Caco-2 (cell line): ENCODE measurements at regions not wholly inside any gene's neighbourhood (a gene's known extent, or its start where the extent isn't known, plus 50 kb on each side); places are given as distances from the start of the nearest gene placed in this dataset.

Experiments
- BruUV-seq: library from RNA; stranded (reverse); fragments of 400-500 nt; replicated peaks from 2 replicates; lab custom pipeline; 2021; lab: Mats Ljungman, UMichigan
- CTCF ChIA-PET: fragments of 300-600 bp; sonication (Branson Sonifier 250); formaldehyde crosslinking; loops from one replicate; lab custom pipeline; 2022; ENCODE audit warnings: antibody characterized with exemption; lab: Charles Lee
- POLR2A ChIA-PET: fragments of 300-600 bp; sonication (Branson Sonifier 250); formaldehyde crosslinking; loops from one replicate; lab custom pipeline; 2022; ENCODE audit warnings: antibody characterized with exemption; lab: Charles Lee
- DNase-seq, 2 experiments: peaks; one replicate each; pipeline versions ENCODE4 v3.0.0 to v3.0.0-alpha.2; 2020 to 2022
- H3K27me3 ChIP-seq: replicated peaks from 2 replicates; pipeline ENCODE4 v1.6.0; 2011; ENCODE audit warnings: low read length; ENCODE audit not compliant: control insufficient read depth, insufficient read depth
- H3K36me3 ChIP-seq: 2 replicates; pipeline ENCODE4 v1.5.1; 2011; ENCODE audit warnings: low read length; ENCODE audit not compliant: control insufficient read depth, insufficient read depth
- H3K4me1 ChIP-seq: fragments of 250-450 bp; sonication (Bioruptor Pico); 2 replicates; pipeline ENCODE4 v1.5.1; 2020; ENCODE audit warnings: mild to moderate bottlenecking
- H3K4me3 ChIP-seq: 2 replicates; pipeline ENCODE4 v1.5.1; 2011; ENCODE audit warnings: low read depth, mild to moderate bottlenecking, control low read depth, low read length
- H3K9me3 ChIP-seq: fragments of 250-450 bp; sonication (Bioruptor Pico); 2 replicates; pipeline ENCODE4 v1.5.1; 2020; ENCODE audit warnings: mild to moderate bottlenecking, moderate library complexity
- H3K27ac Mint-ChIP-seq: one replicate; pipeline ENCODE4 v1.8.0; 2022; ENCODE audit warnings: mixed read lengths; ENCODE audit not compliant: unreplicated experiment
- H3K27me3 Mint-ChIP-seq: one replicate; pipeline ENCODE4 v1.8.0; 2022; ENCODE audit warnings: mixed read lengths; ENCODE audit not compliant: insufficient read depth, unreplicated experiment
- H3K36me3 Mint-ChIP-seq: one replicate; pipeline ENCODE4 v1.8.0; 2022; ENCODE audit warnings: mild to moderate bottlenecking, mixed read lengths; ENCODE audit not compliant: insufficient read depth, unreplicated experiment
- H3K4me1 Mint-ChIP-seq: one replicate; pipeline ENCODE4 v1.8.0; 2022; ENCODE audit warnings: low read depth, mixed read lengths; ENCODE audit not compliant: unreplicated experiment
- H3K4me3 Mint-ChIP-seq: one replicate; pipeline ENCODE4 v1.8.0; 2022; ENCODE audit warnings: mild to moderate bottlenecking, moderate library complexity, mixed read lengths; ENCODE audit not compliant: unreplicated experiment
- H3K9me3 Mint-ChIP-seq: one replicate; pipeline ENCODE4 v1.8.0; 2022; ENCODE audit warnings: mixed read lengths; ENCODE audit not compliant: unreplicated experiment
- CTCF ChIP-seq, 2 experiments: fragments of 200-600 bp in 1 of 2; IDR thresholded peaks; 1 replicate in 1 of 2; 2 replicates in 1 of 2; pipeline versions ENCODE4 v1.5.1 to v1.8.0; 2011 to 2022; ENCODE audit warnings: antibody characterized with exemption in 1 of 2, control low read depth in 1 of 2, inconsistent platforms in 1 of 2, low read depth in 1 of 2, low read length in 1 of 2, mild to moderate bottlenecking in 1 of 2, moderate library complexity in 1 of 2; ENCODE audit not compliant: insufficient read depth in 1 of 2, severe bottlenecking in 1 of 2, unreplicated experiment in 1 of 2
- intact Hi-C: fragments of 100-400 bp; cut with micrococcal nuclease; formaldehyde crosslinking; loops from one replicate; pipeline ENCODE4 v1.10.0; 2022; ENCODE audit not compliant: unreplicated experiment

- Histone ChIP-seq H3K36me3 (no peaks in the 10 kb centered on the region), H3K9me3 (no peaks in the 10 kb centered on the region), H3K4me3 (no peak overlapping the region), H3K27me3 (no peaks in the 10 kb centered on the region), H3K4me1 (no peaks in the 10 kb centered on the region)
- H3K36me3 Mint-ChIP-seq: no peaks in the 10 kb centered on the region
- ChIA-PET POLR2A (no interaction called here), CTCF (no interaction called here)
- intact Hi-C loops: no loop called here
- H3K27ac Mint-ChIP-seq: no peak overlapping the region
- BruUV-seq: no TSS peak
- H3K27me3 Mint-ChIP-seq: peaks cover 14% of the 10 kb centered on the region
- peaks cover 19% of the 10 kb centered on the region for H3K9me3 Mint-ChIP-seq
- no peak for TF ChIP-seq CTCF (IDR thresholded peaks at IDR 0.05; ENCODE audit: insufficient read depth in 1 of 2, low read depth in 1 of 2, low read length in 1 of 2, severe bottlenecking in 1 of 2, unreplicated experiment in 1 of 2)
- no peak overlapping the region for H3K4me3 Mint-ChIP-seq
- no peaks in the 10 kb centered on the region for H3K4me1 Mint-ChIP-seq
- peak in 1 of 2 experiments; percentile 5 for DNase-seq
Measured at GRCh38 chr20:60812561-60812960, 439.5 kb upstream of the CDH4 start.

- Histone ChIP-seq H3K4me3 (no peak overlapping the region), H3K4me1 (no peaks in the 10 kb centered on the region), H3K36me3 (no peaks in the 10 kb centered on the region), H3K27me3 (no peaks in the 10 kb centered on the region), H3K9me3 (no peaks in the 10 kb centered on the region)
- intact Hi-C loops: no loop called here
- BruUV-seq: no TSS peak
- Mint-ChIP-seq H3K27ac (no peak overlapping the region), H3K27me3 (peaks cover 14% of the 10 kb centered on the region), H3K4me1 (no peaks in the 10 kb centered on the region), H3K4me3 (no peak overlapping the region), H3K36me3 (no peaks in the 10 kb centered on the region), H3K9me3 (peaks cover 19% of the 10 kb centered on the region)
- no peak for TF ChIP-seq CTCF (IDR thresholded peaks at IDR 0.05; ENCODE audit: insufficient read depth in 1 of 2, low read depth in 1 of 2, low read length in 1 of 2, severe bottlenecking in 1 of 2, unreplicated experiment in 1 of 2)
- CTCF ChIA-PET: no interaction called here
- peak in 1 of 2 experiments; percentile 18 for DNase-seq
- POLR2A ChIA-PET: no interaction called here
Measured at GRCh38 chr20:60813066-60813465, 439.0 kb upstream of the CDH4 start.

DNA sequence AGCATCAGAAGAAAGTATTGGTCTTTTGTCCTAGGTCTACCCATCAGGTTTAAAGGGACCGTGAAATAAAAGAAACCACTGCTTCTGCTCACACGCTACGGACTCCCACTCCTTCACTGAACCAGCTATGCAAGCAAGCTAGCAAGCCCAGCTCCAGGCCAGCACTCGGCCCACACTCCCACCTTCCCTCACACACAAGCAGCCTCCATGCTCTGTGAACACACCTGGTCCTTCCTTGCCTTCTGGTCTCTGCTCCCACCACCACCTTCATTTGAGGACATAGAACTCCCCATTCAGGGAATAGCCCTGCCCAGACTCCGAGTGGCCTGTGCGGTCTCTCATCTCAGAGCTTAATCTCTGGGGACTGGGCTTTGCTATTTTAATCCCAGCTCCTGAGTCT is 436.4 kb upstream of the CDH4 start:
- no peak for TF ChIP-seq CTCF (IDR thresholded peaks at IDR 0.05; ENCODE audit: insufficient read depth in 1 of 2, low read depth in 1 of 2, low read length in 1 of 2, severe bottlenecking in 1 of 2, unreplicated experiment in 1 of 2)
- H3K9me3 ChIP-seq: no peaks in the 10 kb centered on the region
- Mint-ChIP-seq H3K36me3 (no peaks in the 10 kb centered on the region), H3K4me3 (no peak overlapping the region), H3K27me3 (peaks cover 14% of the 10 kb centered on the region), H3K4me1 (no peaks in the 10 kb centered on the region), H3K9me3 (peaks cover 19% of the 10 kb centered on the region), H3K27ac (no peak overlapping the region)
- H3K36me3 ChIP-seq: no peaks in the 10 kb centered on the region
- no peak overlapping the region for H3K4me3 ChIP-seq
- no TSS peak for BruUV-seq
- POLR2A ChIA-PET: no interaction called here
- H3K27me3 ChIP-seq: no peaks in the 10 kb centered on the region
- no peak for DNase-seq
- CTCF ChIA-PET: no interaction called here
- intact Hi-C loops: no loop called here
- H3K4me1 ChIP-seq: no peaks in the 10 kb centered on the region
